A549 (cell line): ENCODE measurements at regions not wholly inside any gene's neighbourhood (a gene's known extent, or its start where the extent isn't known, plus 50 kb on each side); places are given as distances from the start of the nearest gene placed in this dataset.
"Not testable (repeated sequence)": the region's sequence is repeated elsewhere in the genome, so short reads cannot be mapped to it uniquely, and the experiment has no call there.

Experiments
- ATAC-seq, 2 experiments: fragments of 200-7000 bp in 1 of 2; fragments of >200 bp in 1 of 2; cut with Nextera tagmentation in 1 of 2; cut with Tn5 transposase in 1 of 2; 3 replicates each; pipeline versions ENCODE4 v1.8.0 to v1.9.1; 2018 to 2020; ENCODE audit warnings: mild to moderate bottlenecking in 1 of 2, moderate library complexity in 1 of 2
- CTCF ChIA-PET: fragments of 300-600 bp; sonication (Branson Sonifier 250); formaldehyde crosslinking; extraction: SDS; loops from one replicate; lab custom pipeline; 2021; ENCODE audit warnings: antibody characterized with exemption, inconsistent platforms; lab: Yijun Ruan, JAX
- POLR2A ChIA-PET: fragments of 350-600 bp; formaldehyde crosslinking; extraction: SDS; loops from one replicate; lab custom pipeline; 2021; ENCODE audit warnings: antibody characterized with exemption, inconsistent platforms; lab: Yijun Ruan, JAX
- DNase-seq, 2 experiments: peaks; one replicate each; pipeline versions ENCODE4 v3.0.0 to v3.0.0-alpha.2; 2011 to 2016; ENCODE audit warnings: low read depth in 1 of 2, low spot score in 1 of 2
- FAIRE-seq: peaks from 2 replicates; lab custom pipeline; 2011; peaks lifted over from hg19 to GRCh38; lab: Jason Lieb, UNC
- H3K27ac ChIP-seq, 2 experiments: fragments of >200 bp; sonication (Bioruptor Twin); formaldehyde crosslinking; 3 replicates each; pipeline ENCODE4 v1.5.1; 2016 to 2017
- H3K4me1 ChIP-seq: fragments of >200 bp; sonication (Bioruptor Twin); formaldehyde crosslinking; 3 replicates; pipeline ENCODE4 v1.6.1; 2016
- H3K4me2 ChIP-seq: fragments of >200 bp; sonication (Bioruptor Twin); formaldehyde crosslinking; 3 replicates; pipeline ENCODE4 v1.6.1; 2016
- H3K4me3 ChIP-seq: fragments of >200 bp; sonication (Bioruptor Twin); formaldehyde crosslinking; 3 replicates; pipeline ENCODE4 v1.5.1; 2016
- H3K9me3 ChIP-seq: fragments of >200 bp; sonication (Bioruptor Twin); formaldehyde crosslinking; 3 replicates; pipeline ENCODE4 v1.6.1; 2016
- CHD2 ChIP-seq: fragments of 150-350 bp; IDR thresholded peaks from 2 replicates; pipeline ENCODE4 v1.6.1; 2014; ENCODE audit warnings: low read length; ENCODE audit not compliant: partially characterized antibody
- CHD4 ChIP-seq: fragments of 200-600 bp; sonication (generic); IDR thresholded peaks from 2 replicates; pipeline ENCODE4 v1.6.1; 2016; ENCODE audit warnings: antibody characterized with exemption, mild to moderate bottlenecking, borderline replicate concordance
- KDM1A ChIP-seq: fragments of 200-600 bp; sonication (generic); IDR thresholded peaks from 2 replicates; pipeline ENCODE4 v1.6.1; 2016; ENCODE audit warnings: low read depth, mild to moderate bottlenecking
- NFE2L2 ChIP-seq: fragments of 150-350 bp; conservative IDR thresholded peaks from 2 replicates; pipeline ENCODE4 v1.6.1; 2014; ENCODE audit warnings: low read length
- NPAS2 ChIP-seq: fragments of 250-450 bp; sonication (Bioruptor Pico); IDR thresholded peaks from 2 replicates; pipeline ENCODE4 v1.8.0; 2022; ENCODE audit warnings: mild to moderate bottlenecking, moderate library complexity, borderline replicate concordance
- RFX5 ChIP-seq: fragments of 450-650 bp; IDR thresholded peaks from 2 replicates; pipeline ENCODE4 v1.7.1; 2014; ENCODE audit warnings: antibody characterized with exemption, mild to moderate bottlenecking, moderate library complexity
- TP53 ChIP-seq: fragments of 250-450 bp; sonication (Bioruptor Pico); IDR thresholded peaks from 2 replicates; pipeline ENCODE4 v1.5.0; 2021; ENCODE audit warnings: mild to moderate bottlenecking, moderate library complexity
- USF2 ChIP-seq: fragments of 450-650 bp; IDR thresholded peaks from 2 replicates; pipeline ENCODE4 v1.6.1; 2014; ENCODE audit warnings: antibody characterized with exemption
- ZFP36 ChIP-seq: fragments of 450-650 bp; IDR thresholded peaks from 2 replicates; pipeline ENCODE4 v1.6.1; 2014; ENCODE audit warnings: borderline replicate concordance; ENCODE audit not compliant: partially characterized antibody
- WGBS: methylation state at CpG from one replicate; pipeline ENCODE4 v1.1.6; 2017; ENCODE audit errors: missing lambda C conversion rate; 5-methylcytosine and 5-hydroxymethylcytosine counted together
- TF ChIP-seq, protein P1 (sequence below): fragments of 250-450 bp; sonication (Bioruptor Pico); IDR thresholded peaks from 2 replicates; pipeline ENCODE4 v1.5.0; 2020; ENCODE audit warnings: low read depth, mild to moderate bottlenecking, moderate library complexity
- TF ChIP-seq, protein P2 (sequence below): fragments of 250-450 bp; sonication (Bioruptor Pico); IDR thresholded peaks from 2 replicates; pipeline ENCODE4 v1.5.0; 2021; ENCODE audit warnings: mild to moderate bottlenecking, moderate library complexity, borderline replicate concordance
- TF ChIP-seq, protein P3 (sequence below): fragments of 200-600 bp; sonication (generic); IDR thresholded peaks from 2 replicates; pipeline ENCODE4 v1.6.1; 2016; ENCODE audit warnings: antibody characterized with exemption, mild to moderate bottlenecking, moderate library complexity

DNA sequence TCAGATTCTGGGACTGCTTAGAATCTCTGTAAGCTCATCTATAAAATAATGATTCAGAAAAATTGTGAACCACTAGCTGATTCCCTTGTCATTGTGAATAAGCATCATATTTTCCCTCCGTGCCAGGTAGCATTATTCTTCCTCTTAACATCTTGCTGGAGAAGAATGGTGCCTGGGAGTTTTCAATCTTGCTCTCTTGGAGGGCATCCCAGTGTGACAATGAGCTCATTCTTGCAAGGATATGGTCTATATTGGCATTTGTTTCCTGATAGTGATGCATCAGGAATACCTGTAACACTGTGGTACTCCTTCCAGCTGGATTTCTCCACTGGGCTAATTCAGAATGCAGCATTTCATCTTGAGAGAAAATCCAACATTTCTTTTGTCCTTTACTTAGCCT, 126.4 kb upstream of the ITGB1 start:
- Histone ChIP-seq H3K4me2 (no peak overlapping the region), H3K4me1 (peaks cover 5% of the 10 kb centered on the region; the same call in 1 of the 3 replicates), H3K9me3 (no peaks in the 10 kb centered on the region; the same call in 2 of the 3 replicates), H3K4me3 (no peak overlapping the region), H3K27ac (no peak overlapping the region)
- FAIRE-seq (no peak), DNase-seq (no peak), ATAC-seq (no peak)
- TF ChIP-seq NFE2L2: no peak
- TF ChIP-seq, protein P1, sequence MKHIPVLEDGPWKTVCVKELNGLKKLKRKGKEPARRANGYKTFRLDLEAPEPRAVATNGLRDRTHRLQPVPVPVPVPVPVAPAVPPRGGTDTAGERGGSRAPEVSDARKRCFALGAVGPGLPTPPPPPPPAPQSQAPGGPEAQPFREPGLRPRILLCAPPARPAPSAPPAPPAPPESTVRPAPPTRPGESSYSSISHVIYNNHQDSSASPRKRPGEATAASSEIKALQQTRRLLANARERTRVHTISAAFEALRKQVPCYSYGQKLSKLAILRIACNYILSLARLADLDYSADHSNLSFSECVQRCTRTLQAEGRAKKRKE (CRISPR knock-in tag): no peak
- no peak for TF ChIP-seq ZFP36
- no peak for TF ChIP-seq CHD2
- TF ChIP-seq, protein P2, sequence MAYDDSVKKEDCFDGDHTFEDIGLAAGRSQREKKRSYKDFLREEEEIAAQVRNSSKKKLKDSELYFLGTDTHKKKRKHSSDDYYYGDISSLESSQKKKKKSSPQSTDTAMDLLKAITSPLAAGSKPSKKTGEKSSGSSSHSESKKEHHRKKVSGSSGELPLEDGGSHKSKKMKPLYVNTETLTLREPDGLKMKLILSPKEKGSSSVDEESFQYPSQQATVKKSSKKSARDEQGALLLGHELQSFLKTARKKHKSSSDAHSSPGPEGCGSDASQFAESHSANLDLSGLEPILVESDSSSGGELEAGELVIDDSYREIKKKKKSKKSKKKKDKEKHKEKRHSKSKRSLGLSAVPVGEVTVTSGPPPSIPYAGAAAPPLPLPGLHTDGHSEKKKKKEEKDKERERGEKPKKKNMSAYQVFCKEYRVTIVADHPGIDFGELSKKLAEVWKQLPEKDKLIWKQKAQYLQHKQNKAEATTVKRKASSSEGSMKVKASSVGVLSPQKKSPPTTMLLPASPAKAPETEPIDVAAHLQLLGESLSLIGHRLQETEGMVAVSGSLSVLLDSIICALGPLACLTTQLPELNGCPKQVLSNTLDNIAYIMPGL (CRISPR knock-in tag): no peak
- TF ChIP-seq RFX5: no peak
- no peak for TF ChIP-seq CHD4
- TF ChIP-seq TP53 (CRISPR knock-in tag): no peak
- TF ChIP-seq KDM1A: no peak
- TF ChIP-seq NPAS2: no peak
- no peak for TF ChIP-seq USF2
- POLR2A ChIA-PET: no interaction called here
- CTCF ChIA-PET: interaction anchor here (0.5 to 1.0 kb wide), 3 partner anchors 8 to 96 kb away, joined by 3 read pairs; no protein-coding TSS in a partner anchor
- 93% methylated on average over 1 of the region's 1 CpG for WGBS

- DNase-seq: no peak
- H3K4me3 ChIP-seq: no peak overlapping the region
- 98% methylated on average over 2 of the region's 2 CpGs for WGBS
- FAIRE-seq: no peak
- no peaks in the 10 kb centered on the region for H3K9me3 ChIP-seq
- CTCF ChIA-PET: no interaction called here
- TF ChIP-seq, protein P3, sequence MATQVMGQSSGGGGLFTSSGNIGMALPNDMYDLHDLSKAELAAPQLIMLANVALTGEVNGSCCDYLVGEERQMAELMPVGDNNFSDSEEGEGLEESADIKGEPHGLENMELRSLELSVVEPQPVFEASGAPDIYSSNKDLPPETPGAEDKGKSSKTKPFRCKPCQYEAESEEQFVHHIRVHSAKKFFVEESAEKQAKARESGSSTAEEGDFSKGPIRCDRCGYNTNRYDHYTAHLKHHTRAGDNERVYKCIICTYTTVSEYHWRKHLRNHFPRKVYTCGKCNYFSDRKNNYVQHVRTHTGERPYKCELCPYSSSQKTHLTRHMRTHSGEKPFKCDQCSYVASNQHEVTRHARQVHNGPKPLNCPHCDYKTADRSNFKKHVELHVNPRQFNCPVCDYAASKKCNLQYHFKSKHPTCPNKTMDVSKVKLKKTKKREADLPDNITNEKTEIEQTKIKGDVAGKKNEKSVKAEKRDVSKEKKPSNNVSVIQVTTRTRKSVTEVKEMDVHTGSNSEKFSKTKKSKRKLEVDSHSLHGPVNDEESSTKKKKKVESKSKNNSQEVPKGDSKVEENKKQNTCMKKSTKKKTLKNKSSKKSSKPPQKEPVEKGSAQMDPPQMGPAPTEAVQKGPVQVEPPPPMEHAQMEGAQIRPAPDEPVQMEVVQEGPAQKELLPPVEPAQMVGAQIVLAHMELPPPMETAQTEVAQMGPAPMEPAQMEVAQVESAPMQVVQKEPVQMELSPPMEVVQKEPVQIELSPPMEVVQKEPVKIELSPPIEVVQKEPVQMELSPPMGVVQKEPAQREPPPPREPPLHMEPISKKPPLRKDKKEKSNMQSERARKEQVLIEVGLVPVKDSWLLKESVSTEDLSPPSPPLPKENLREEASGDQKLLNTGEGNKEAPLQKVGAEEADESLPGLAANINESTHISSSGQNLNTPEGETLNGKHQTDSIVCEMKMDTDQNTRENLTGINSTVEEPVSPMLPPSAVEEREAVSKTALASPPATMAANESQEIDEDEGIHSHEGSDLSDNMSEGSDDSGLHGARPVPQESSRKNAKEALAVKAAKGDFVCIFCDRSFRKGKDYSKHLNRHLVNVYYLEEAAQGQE: no peak
- H3K27ac ChIP-seq: no peak overlapping the region
- peaks cover 1% of the 10 kb centered on the region; the same call in 1 of the 3 replicates for H3K4me1 ChIP-seq
- POLR2A ChIA-PET: no interaction called here
- no peak overlapping the region for H3K4me2 ChIP-seq
- ATAC-seq: no peak
Measured at GRCh38 chr10:33082373-33082895, 124.4 kb upstream of the ITGB1 start.

GRCh38 chr10:33080467-33080866, 122.4 kb upstream of the ITGB1 start:
- H3K27ac ChIP-seq, H3K4me1 ChIP-seq, ATAC-seq, H3K9me3 ChIP-seq, POLR2A ChIA-PET, H3K4me2 ChIP-seq, FAIRE-seq, DNase-seq, H3K4me3 ChIP-seq: not testable (repeated sequence)
- CTCF ChIA-PET: interaction anchor here (1.0 kb wide), 1 partner anchor 76 kb away, joined by 4 read pairs; no protein-coding TSS in a partner anchor
- WGBS: 77% methylated on average over 2 of the region's 2 CpGs
